ENCODE measurements at regions not wholly inside any gene's neighbourhood (a gene's known extent, or its start where the extent isn't known, plus 50 kb on each side); places are given as distances from the start of the nearest gene placed in this dataset.
"Not testable (repeated sequence)": the region's sequence is repeated elsewhere in the genome, so short reads cannot be mapped to it uniquely, and the experiment has no call there.

DNA sequence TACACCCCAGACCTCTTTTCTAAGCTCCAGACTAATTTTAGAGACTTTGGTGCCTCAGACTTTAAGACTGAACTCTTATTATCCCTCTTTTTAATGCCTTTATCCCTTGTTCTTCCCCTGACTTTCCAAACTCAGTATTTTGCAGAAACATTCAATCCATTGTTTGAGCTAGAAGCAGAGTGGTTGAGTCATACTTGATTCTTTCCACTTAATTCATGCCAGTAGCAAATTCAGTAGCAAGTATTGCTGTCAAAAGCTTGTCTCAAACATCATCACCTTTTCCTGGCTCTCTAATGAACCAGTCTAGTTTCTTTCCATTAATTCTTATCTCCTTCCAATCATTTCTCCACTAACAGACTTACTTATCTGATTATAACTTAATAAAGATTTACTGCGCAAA is 699.7 kb upstream of the ZNF804A start:
- DNase-seq (ENCODE audit: low read depth), result no peak

DNA sequence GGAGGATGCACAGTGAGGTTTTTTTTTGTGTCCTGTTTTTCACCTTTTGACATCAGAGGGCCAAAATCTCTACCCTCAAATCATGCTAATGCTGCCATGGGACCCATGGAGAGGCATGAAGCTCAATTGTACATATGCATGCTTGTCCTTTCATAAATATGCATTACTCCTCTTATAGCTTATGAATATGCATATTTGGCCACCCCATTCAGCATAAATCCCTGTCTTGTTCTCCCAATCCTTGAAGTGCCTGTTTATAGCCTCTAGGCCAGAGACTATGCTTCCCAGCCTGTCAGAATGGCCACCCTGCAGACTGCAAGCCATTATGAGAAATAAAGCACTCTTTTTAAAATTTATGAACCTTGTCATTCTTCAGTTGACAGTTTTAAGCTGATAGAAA is 696.4 kb upstream of the ZNF804A start:
- DNase-seq (ENCODE audit: low read depth), result no peak

DNA sequence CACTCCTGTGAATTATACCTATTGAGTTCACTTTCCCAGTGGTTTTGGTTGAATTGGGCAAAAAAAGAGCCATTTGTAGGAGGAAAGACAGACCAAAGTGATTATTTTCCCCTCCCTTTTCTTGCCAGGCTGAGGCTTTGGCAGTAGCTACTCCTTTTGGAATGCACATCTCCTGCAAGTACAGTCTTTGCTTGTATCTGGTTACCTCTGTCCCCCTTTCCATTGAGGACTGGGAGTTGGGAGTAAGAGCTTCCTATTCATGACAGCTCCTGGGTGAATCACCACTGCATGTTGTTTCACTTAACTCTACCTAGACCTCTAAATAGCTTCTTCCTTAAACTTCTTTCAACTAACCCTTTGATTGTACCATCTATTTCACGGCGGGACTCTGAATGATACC is 695.3 kb upstream of the ZNF804A start:
- no peak for DNase-seq (ENCODE audit: low read depth)

DNA sequence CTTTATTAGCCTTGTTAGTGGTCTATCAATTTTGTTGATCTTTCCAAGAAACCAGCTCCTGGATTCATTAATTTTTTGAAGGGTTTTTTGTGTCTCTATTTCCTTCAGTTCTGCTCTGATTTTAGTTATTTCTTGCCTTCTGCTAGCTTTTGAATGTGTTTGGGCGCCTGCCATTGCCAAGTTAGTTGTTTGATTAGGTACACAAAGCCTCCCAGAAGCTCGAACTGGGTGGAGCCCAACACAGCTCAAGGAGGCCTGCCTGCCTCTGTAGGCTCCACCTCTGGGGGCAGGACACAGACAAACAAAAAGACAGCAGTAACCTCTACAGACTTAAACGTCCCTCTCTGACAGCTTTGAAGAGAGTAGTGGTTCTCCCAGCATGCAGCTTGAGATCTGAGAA is 682.3 kb upstream of the ZNF804A start:
- DNase-seq (ENCODE audit: low read depth), result not testable (repeated sequence)

DNA sequence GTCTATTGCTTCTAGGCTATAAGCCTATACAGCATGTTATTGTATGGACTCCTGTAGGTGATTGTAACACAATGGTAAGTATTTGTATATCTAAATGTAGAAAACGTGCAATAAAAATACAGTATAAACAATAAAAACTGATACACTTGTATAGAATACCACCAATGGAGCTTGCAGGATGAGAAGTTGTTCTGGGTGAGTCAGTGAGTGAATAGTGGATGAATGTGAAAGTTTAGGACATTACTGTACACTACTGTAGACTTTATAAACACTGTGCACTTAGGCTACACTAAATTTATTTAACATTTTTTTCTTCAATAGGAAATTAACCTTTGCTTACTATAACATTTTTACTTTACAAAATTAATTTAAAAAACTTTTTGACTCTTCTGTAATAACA is 679.2 kb upstream of the ZNF804A start:
- DNase-seq (ENCODE audit: low read depth), result no peak

DNA sequence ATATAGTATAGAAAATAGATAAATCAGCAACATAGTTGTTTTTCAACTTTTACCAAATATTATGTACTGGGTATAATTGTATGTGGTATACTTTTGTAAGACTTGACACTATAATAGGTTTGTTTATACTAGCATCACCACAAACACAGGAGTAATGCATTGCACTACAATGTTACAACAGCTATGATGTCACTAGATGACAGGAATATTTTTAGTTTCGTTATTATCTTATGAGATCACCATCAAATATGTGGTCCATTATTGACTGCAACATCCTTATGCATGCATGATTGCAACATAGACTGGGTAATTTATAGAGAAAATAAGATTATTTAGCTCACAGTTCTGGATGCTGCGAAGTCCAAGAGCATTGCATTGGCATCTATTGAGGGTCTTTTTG is 678.4 kb upstream of the ZNF804A start:
- no peak for DNase-seq (ENCODE audit: low read depth)

DNA sequence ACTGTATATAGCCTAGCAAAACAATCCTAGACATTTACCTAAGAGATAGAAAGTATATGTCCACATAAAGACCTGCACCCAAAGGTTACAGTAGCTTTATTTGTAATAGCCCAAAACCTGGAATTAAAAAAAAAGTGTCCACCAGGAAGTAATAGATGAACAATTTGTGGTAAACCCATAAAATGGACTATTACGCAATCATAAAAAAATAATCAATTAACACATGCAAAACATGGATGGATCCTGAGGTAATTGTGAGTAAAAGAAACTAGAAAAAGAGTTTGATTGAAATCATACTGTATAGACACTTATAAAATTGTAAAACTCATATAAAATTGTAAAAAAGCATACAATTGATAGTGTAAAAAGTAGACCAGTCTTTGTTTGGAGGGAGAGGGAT is 673.0 kb upstream of the ZNF804A start:
- DNase-seq (ENCODE audit: low read depth), result no peak

DNA sequence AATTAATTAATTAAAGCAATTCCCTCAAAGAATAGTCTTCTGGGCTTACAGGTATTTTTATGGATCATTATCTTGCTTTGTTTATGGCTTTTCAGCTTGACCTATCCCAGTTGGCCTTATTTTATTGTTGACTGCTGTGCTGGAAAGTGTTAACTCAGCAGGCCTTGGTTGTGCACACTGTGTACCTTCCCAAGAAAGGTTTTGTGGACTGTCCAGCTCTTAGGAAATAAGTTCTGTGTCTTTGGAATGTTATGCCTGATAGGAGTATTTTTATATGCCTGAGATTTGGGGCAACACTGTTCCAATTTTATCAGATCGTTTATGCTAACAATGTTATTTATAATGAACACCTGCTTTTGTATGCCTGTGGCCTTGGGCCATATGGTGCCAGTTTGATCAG is 671.9 kb upstream of the ZNF804A start:
- no peak for DNase-seq (ENCODE audit: low read depth)

DNA sequence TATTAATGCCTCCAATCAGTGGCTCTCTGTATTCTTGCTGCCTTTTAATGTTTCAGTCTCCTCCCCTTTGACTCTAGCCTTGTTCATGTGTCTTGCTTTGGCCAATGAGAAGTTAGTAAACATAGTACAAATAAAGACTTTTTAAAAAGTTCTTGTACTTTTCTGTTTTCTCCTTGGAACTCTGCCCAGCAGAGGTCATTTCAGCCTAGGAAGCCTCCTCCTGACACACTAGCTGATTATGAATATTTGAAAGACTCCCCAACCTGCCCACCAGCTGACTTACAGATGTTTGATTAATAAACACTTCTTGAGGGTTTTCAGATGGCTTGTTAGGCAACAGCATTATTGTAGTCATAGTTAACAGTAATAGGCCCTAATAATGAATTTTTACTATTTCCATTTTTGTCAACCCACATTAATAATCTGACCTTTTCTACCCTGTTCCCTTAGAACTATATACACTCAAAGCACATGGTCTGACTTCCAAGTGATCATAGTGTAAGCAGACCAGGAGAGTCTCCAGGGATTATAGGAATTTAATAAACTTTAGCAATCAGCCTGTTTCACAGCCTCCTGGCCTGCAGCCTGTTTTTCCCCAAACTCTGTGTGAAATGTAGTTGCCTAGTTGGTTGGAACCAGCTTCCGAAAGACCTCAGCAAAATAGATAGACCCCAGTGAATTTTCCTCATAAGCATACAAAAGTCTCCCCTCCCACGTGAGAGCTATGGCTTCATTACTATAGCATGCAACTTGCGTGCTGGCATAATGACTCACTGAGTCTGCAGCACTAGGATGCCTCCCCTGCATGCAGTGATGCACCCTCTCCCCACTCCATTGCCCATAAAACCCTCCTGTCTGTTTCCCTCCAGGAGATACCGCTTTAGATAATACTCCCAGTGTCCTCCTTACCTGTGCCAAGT is 670.7 kb upstream of the ZNF804A start:
- no peak for DNase-seq (ENCODE audit: low read depth)

DNA sequence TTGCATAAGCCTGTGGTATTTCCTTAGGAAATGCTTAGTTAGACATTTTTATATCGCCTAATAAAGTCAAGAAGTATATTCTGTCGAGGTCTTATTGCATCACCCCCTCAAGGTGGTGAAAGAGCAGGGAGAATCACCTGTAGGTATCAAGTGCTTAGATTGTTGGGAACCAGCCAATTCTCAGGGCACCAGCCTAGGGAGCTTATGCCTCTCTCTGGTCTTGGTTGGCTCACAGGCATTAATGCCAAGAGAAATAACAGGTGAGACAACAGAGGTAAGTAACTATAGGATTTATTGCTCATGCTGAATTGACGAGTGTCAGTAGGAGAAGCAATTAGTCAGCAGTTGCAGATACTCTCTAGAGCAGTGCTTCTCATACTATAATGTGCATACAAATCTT is 663.3 kb upstream of the ZNF804A start:
- DNase-seq (ENCODE audit: low read depth), result no peak

DNA sequence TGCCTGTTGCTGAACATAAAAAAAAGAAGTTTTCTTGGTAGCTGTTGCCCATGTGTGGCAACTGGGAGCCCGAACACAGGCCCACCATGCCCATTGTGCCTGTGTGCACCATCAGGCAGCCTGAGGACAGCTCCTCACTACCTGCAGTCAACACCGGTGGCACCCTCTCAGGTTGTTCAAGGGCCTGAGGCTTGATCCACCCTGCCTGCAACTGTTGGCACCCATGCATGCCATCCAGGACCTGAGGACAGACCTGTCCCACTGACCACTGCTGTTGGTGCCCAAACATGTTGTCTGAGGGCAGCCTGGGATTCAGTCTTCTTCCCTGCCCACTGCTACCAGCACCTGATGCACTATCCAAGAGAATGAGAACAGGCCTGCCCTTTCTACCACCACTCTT is 661.1 kb upstream of the ZNF804A start:
- no peak for DNase-seq (ENCODE audit: low read depth)

DNA sequence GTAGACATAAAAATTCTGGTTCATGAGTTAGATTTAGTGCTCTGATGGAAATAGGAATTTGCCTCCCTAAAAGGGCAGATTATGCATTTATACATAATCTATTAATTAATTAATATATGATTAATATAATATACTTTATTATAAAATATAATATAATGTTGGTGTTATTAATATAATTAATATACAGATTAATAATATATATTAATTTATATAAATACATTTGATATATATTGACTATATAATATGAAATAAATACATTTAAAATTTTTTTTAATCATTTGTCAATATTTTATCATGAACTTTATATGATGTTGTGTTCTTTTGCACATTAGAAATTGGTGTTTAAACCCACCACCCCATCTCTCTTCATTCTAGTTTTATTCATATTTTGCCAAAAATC is 652.1 kb upstream of the ZNF804A start:
- DNase-seq (ENCODE audit: low read depth), result no peak

DNA sequence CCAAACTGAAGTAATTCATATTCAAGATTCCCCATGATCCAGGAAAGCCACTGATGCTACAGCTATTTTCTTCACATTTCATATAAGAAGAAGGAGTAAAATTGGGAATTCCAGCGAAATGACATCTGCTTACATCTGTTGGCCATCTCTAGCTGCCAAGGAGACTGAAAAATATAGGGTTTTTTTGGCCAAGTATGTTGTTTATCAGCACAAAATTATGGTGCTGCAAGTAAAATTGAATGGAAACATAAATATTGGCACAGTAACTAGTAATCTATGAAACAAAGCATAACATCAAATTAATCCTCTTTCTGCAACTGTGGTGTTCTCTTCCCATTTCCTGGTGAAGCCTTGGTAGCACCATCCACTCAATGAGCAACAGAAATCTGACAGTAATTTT is 649.5 kb upstream of the ZNF804A start:
- no peak for DNase-seq (ENCODE audit: low read depth)

DNA sequence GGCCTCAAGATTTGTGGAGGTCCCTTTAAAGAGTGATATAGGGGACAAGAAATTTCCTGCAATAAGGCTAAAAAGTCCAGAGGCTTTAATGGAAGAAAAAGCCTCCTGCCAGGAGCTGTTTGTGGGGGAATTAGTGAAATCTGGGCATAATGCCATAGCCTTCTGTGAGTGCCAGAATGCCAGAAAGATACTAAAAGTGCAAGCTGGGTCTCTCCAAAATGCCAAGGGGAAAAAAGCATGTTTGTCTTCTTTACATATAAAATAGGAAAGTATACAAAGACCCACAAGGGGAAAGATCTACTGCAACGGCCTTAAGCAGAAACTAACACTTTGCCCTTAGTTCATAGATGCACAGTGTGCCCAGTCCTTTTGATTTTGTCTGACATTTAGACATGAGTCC is 647.7 kb upstream of the ZNF804A start:
- DNase-seq (ENCODE audit: low read depth), result no peak

DNA sequence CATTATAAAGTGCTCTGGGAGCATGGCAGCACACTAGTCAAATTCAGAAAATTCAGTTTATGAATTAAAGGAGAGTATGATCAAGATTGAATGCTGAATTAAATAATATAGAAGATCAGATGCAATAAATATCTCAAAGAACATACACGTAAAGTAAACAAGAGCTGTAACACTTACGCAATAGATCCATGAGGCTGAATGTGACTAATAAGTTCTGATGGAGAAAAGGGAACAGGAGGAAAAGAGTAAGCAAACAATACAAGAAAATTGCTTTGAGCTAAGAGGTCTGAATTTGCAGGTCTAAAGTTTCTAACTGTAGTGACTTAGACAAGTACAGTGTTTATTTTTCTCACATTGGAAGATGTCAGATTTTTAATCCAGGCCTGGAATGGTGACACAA is 646.7 kb upstream of the ZNF804A start:
- no peak for DNase-seq (ENCODE audit: low read depth)

DNA sequence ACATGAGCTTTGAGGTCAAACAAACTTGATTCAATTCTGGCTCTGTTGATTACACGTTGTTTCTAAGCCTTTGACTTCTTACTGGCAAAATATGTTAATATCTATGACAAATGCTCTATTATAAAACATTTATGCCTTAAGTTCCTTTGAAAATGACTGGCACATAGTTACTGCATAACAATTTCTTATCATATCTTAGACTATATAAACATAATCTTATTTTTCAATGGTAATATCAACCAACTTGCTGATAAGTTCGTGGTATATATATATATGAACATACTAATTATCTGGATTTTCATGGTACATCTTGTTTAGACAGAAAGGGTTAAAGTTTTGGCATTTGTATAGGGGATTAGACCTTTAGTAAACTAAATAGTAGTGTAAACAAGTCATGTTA is 645.6 kb upstream of the ZNF804A start:
- no peak for DNase-seq (ENCODE audit: low read depth)

DNA sequence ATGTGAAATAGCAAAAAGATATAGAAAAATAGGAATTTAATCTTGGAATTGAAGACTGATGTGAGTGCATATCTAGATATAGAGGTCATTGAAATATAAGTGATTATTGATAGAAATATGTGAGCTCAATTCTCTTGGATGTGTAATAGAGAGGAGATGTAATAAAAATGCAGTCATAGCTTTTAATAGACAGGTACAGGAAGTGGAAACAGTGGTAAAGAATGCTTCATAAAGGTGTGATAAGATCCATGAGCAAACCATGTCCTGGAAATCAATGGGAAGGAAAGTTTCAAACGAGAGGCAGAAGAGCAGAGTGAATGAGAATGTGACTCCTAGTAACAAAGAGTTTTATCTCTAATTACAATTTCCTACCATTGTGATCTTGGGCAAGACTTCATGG is 634.7 kb upstream of the ZNF804A start:
- no peak for DNase-seq (ENCODE audit: low read depth)

DNA sequence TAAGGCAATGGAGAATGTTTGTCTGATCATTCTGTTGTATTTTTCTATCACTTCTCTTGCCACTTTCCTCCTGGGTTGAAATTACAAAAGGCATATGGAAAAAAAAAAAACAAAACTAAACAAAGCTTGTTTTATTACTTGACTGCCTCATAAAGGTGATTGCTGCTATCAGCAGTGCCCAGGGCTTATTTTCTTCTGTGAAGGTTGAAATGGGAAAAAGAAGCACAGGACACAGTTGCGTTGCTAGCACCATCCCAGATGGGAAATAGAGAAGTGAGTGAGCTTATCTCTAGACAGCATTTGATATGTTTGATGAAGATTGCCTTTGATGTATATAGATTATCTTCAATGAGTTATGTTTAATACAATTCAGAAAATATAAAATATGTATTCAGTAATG is 633.8 kb upstream of the ZNF804A start:
- no peak for DNase-seq (ENCODE audit: low read depth)

DNA sequence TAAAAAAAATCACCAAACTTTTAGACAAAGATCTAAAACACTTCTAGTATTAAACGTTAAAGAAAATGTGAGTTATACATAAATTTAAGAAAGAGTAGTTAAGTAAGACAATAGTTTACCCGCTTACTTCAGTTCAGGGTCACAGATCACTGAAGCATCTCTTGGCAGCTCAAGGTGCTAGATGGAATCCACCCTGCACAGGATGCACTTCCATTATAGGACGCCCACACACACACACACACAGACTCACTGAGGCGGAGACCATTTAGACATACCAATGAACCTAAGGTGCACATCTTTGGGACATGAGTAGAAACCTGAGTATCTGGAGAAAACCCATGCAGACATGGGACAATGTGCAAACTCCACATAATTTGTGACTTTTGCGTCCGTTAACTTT is 630.6 kb upstream of the ZNF804A start:
- no peak for DNase-seq (ENCODE audit: low read depth)

DNA sequence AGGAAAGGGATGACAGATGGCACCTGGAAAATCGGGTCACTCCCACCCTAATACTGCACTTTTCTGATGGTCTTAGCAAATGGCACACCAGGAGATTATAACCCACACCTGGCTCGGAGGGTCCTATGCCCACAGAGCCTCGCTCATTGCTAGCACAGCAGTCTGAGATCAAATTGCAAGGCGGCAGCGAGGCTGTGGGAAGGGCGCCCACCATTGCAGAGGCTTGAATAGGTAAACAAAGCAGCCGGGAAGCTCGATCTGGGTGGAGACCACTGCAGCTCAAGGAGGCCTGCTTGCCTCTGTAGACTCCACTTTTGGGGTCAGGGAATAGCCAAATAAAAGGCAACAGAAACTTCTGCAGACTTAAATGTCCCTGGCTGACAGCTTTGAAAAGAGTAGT is 622.7 kb upstream of the ZNF804A start:
- not testable (repeated sequence) for DNase-seq (ENCODE audit: low read depth)

DNA sequence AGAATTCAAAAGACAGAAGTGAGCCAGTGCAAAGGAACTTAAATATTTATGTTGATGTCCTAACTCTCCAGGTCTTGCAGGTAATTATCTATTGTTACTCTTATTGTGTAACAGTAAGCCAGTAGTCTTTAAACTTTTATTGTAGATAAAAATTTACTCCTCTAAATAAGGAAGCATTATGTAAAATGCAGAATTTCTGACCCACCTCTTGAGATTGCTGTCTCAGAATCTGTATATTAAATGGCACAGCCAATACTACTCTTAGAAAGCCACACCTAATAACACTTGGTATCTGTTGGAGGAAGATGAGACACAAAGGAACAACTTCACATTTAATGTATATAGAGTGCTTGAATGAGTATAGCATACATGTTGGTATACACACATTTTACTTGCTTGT is 613.5 kb upstream of the ZNF804A start:
- no peak for DNase-seq (ENCODE audit: low read depth)

DNA sequence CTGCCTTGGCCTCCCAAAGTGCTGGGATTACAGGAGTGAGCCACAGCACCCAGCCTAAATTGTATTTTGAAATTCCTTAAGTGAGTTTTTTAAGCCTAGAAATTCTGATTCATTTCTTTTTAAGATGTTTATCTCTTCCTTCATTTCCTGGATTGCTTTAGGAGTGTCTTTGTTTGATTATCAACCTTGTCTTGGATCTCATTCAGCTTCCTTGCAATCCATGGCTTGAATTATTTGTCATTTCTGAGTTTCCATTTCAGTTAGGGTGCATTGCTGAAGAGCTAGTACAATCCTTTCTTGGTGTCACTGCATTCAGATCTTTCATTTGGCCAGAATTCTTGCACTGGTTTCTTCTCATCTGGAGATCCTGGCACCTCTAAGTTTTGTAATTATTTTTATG is 606.4 kb upstream of the ZNF804A start:
- no peak for DNase-seq (ENCODE audit: low read depth)

DNA sequence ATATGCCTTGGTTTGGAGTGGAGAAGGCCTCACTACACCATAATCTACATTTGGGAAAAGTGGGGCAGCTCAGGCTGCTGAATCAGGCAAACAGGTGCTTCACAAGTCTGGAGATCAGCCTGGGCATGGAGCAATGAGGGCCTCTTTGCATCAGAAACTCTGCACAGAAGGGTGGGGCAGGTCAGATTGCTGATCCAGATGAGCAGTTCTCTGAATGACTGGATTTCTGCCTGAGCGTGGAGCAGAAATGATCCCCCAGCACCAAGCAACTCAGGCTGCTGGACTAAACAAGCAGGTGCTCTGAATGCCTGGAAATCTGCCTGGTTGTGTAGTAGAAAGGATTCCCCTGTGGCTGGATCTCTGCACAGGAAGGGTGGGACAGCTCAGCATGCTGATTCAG is 605.3 kb upstream of the ZNF804A start:
- DNase-seq (ENCODE audit: low read depth), result no peak

DNA sequence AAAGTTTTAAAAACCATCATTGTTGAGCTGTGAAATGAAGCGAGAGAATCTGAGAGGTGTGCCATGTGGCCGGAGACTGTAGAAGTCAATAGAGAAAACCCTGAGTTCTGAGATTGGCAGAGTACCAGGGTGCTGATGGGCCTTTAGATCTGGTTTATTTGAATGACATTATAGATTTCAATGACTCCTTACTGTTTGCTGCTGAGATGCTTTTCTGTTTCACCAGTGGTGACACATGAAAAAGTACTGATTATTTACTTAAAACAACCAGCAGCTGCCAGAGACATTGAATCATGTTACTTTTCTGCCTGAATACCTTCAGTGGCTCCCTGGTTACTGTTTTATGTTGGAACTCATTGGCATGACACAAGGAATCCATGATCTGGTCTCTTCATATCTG is 602.7 kb upstream of the ZNF804A start:
- DNase-seq (ENCODE audit: low read depth), result no peak

Measured in myocyte (in vitro differentiated cells).